ENCODE measurements at regions not wholly inside any gene's neighbourhood (a gene's known extent, or its start where the extent isn't known, plus 50 kb on each side); places are given as distances from the start of the nearest gene placed in this dataset.

DNA sequence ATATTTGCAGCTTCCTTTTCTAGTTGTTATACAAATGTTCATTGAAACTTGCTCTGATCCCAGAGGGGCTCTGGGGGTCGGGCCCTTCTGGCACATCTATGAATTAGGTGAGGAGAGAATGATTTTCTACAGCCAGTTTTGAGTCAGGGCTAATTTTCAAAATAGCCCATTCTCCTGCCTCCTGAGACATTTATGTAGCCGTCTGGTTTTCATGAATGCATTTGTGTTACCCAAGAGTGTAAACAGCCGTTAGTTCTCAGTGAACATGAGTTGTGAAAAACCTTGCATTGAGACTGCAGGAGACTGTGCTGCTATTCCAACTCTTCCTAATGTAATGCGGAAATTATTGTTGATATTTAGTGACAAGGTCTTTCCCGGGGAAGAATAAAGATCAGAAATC, 122.5 kb downstream of the ICOS start:
- H3K4me3 ChIP-seq (ENCODE audit: low read depth, low read length), result no peak overlapping the region
- TF ChIP-seq, protein P1, sequence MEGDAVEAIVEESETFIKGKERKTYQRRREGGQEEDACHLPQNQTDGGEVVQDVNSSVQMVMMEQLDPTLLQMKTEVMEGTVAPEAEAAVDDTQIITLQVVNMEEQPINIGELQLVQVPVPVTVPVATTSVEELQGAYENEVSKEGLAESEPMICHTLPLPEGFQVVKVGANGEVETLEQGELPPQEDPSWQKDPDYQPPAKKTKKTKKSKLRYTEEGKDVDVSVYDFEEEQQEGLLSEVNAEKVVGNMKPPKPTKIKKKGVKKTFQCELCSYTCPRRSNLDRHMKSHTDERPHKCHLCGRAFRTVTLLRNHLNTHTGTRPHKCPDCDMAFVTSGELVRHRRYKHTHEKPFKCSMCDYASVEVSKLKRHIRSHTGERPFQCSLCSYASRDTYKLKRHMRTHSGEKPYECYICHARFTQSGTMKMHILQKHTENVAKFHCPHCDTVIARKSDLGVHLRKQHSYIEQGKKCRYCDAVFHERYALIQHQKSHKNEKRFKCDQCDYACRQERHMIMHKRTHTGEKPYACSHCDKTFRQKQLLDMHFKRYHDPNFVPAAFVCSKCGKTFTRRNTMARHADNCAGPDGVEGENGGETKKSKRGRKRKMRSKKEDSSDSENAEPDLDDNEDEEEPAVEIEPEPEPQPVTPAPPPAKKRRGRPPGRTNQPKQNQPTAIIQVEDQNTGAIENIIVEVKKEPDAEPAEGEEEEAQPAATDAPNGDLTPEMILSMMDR (IDR thresholded peaks at IDR 0.05; ENCODE audit: insufficient read depth, low read length), result no peak
- no peak for DNase-seq (ENCODE audit: low read depth)

DNA sequence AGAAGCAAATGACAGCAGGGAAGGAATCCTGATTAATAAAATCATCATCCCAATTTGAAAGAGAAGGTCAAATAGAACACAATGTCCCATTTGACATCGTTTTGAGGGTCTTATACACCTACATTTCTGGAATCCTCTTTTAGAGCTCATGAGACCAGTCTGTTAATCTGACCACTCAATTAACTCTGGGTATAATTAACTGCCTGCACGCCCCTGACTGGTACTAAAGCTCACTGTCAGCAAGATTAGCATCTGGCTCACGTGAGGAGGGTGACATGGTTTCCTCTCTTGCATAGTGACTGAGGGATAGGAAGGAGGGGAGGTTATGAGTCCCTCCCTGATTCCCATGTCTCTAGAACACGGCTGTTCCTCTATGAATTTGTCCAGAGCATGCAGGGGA, 124.3 kb downstream of the ICOS start:
- H3K4me3 ChIP-seq (ENCODE audit: low read depth, low read length), result no peak overlapping the region
- DNase-seq (ENCODE audit: low read depth), result no peak
- TF ChIP-seq, protein P1 (IDR thresholded peaks at IDR 0.05; ENCODE audit: insufficient read depth, low read length), result no peak

DNA sequence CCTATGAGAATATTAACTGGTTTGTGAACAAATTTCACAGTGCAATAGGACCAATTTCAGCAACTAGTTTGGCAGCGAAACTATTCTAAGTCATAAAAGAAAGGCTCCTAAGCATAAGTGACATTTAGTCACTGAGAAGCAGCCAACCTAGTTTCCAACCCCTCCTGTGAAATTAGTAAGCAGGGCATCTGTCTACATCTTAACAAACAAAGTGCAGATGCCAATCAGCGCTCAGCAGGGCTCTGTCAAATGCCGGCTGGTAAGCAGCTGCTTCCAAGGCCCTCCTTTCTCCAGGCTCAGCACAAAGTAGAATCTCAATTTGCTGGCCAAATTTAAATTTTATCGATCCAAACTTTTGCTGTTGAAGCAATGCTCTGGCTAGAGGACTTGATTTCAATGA, 124.7 kb downstream of the ICOS start:
- TF ChIP-seq, protein P1 (IDR thresholded peaks at IDR 0.05; ENCODE audit: insufficient read depth, low read length), result no peak
- no peak for DNase-seq (ENCODE audit: low read depth)
- no peak overlapping the region for H3K4me3 ChIP-seq (ENCODE audit: low read depth, low read length)

DNA sequence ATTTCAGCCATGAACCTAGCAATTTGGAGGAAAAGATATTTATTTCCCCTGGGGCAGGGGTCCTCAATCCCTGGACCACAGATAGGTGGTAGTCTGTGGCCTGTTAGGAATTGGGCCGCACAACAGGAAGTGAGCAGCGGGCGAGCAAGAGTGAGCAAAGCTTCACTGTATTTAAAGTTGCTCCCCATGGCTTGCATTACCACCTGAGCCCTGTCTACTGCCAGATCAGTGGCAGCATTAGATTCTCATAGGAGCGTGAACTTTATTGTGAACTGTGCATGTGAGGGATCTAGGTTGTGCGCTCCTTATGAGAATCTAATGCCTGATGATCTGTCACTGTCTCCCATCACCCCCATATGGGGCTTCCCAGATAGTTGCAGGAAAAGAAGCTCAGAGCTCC, 127.6 kb downstream of the ICOS start:
- TF ChIP-seq, protein P1 (IDR thresholded peaks at IDR 0.05; ENCODE audit: insufficient read depth, low read length), result no peak
- no peak for DNase-seq (ENCODE audit: low read depth)
- no peak overlapping the region for H3K4me3 ChIP-seq (ENCODE audit: low read depth, low read length)

DNA sequence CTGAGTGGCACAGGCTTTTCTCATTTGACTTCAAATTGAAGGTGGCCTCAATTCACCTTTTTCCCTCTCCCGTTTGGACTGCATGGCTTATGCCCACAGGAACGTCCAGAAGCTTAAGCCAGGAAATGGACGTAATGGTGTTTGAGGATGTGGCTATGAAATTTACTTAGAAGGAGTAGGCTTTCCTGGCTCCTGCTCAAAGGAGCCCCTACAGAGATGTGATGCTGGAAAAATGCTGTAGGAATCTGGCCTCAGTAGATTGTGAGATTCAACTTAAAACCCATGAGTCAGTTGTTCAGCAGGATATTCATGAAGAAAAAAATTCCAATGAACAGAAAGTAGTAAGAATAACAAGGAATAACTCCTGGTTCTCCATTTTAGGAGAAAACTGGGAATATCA, 129.0 kb downstream of the ICOS start:
- TF ChIP-seq, protein P1 (IDR thresholded peaks at IDR 0.05; ENCODE audit: insufficient read depth, low read length), result no peak
- no peak for DNase-seq (ENCODE audit: low read depth)
- H3K4me3 ChIP-seq (ENCODE audit: low read depth, low read length), result no peak overlapping the region

DNA sequence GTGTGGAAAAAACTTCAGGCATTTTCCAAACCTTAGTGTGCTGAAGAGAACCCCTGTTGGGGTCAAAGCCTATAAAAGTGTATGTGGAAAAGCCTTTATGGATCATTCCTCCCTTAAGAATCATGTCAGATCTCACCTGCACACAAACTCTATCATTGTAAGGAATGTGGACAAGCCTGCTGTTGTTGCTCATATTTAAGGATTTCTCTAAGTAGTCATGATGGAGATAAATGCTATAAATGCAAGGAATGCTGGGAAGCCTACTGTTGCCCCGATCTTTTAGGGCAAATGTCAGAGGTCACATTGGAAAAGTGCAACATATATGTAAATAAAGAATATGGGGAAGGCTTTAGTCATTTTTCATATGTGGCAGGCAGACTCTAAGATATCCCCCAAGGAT, 129.5 kb downstream of the ICOS start:
- DNase-seq (ENCODE audit: low read depth), result no peak
- no peak overlapping the region for H3K4me3 ChIP-seq (ENCODE audit: low read depth, low read length)
- TF ChIP-seq, protein P1 (IDR thresholded peaks at IDR 0.05; ENCODE audit: insufficient read depth, low read length), result no peak

DNA sequence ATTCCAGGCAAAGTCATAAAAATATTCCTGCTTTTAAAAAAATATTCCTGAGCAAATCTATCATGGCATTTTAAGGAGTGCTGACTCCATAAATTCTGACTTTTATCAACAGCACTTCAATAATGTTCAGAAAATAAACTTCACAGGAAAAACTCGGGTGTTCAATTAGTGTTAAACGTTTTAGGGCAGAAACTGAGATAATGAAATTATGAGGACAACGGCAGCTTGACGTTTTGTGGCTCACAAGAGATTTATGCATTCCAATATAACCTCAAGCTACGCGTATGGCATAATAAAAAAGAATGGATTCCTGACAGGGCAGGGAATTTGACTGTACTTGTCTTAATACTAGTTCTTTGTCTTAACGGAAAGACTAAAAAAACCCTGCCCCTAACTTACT, 133.2 kb downstream of the ICOS start:
- TF ChIP-seq, protein P1 (IDR thresholded peaks at IDR 0.05; ENCODE audit: insufficient read depth, low read length), result no peak
- H3K4me3 ChIP-seq (ENCODE audit: low read depth, low read length), result no peak overlapping the region
- DNase-seq (ENCODE audit: low read depth), result no peak

All from fibroblast of the aortic adventitia (primary cell).